ENCODE measurements at regions not wholly inside any gene's neighbourhood (a gene's known extent, or its start where the extent isn't known, plus 50 kb on each side); places are given as distances from the start of the nearest gene placed in this dataset.

DNA sequence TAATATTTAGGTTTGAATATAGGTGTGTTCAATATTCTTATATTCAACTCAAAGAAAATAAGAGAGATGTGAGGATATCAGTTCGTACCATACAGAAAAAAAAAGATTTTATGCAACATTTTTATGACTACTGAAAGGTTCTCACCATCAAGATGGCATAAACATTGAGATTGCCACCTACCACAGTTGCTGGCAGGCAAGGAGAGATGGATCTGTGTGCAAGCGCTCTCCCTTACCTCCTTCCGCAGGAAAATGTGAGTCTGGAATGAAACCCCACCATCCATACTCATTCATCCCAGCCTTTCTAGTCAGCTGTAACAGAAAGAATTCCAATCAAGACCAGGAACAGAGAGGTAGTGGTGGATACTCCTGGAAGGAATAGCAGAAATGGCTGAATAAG is 376.9 kb downstream of the PPP3CA start:
- no peak for DNase-seq (ENCODE audit: low spot score)

DNA sequence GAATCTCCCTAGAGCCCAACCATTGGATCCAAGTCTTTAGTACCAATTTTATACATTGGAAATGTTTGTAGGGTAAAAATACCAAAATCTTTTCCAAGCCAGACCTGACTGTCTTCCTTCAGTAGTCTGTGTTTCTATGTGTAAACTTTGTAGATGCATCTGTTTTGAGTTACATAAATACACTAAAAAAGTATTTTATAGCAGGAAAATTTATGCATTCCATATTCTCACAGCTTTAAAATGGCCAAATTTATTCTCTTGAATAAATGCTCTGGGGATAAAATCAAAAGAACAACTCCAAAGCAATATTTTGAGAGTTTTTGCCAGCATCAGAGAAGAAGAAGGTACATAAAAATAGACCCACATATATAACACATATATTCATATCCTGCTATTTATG is 377.4 kb downstream of the PPP3CA start:
- no peak for DNase-seq (ENCODE audit: low spot score)

DNA sequence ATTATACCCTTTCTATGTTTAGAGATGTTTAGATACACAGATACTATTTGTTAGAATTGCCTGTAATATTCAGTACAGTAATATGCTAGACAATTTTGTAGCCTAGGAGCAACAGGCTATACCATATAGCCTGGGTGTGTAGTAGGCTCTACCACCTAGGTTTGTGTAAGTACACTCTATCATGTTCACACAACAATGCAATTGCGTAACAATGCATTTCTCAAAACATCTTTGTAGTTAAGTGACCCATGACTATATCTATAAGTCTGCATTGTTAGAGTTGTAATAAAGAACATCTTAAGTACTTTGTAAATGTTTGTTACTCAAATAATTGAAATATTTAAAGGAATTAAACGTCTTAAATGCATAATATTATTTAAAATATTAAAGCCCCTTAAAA is 379.3 kb downstream of the PPP3CA start:
- no peak for DNase-seq (ENCODE audit: low spot score)

DNA sequence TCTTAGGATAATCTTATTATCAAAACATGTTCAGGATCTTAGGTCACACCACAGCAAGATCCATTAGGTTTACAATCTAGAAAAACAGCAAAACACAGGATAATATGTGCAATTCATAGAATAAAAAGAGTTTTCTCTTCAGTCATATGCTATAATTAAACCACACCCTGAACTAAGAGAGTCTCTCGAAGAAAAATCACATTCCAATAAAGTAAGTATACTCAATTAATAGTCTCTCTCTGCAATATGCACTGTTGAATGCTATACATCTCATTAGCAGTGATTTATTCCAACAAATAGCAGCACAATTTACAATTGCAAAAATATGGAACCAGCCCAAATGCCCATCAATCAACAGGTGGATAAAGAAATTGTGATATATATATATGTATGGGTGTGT is 383.7 kb downstream of the PPP3CA start:
- DNase-seq (ENCODE audit: low spot score) = no peak

DNA sequence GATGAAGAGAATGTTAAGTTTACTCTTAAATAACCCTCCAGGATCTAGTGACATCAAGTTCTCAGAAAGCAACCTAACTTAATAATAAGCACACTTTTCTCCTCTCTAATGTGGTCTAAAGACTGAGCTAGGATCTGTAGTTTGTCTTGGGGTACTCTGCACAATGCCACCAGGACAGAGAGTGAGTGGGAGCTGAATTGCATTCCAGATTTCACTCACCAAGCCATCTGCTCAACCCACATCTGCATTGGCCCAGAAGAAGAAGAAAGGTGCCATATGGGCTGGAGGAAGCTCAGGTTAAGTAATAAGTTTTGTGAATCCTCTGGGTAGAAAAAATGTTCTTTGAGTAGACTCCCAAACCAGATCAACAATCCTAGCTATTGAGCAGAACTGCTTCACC is 384.6 kb downstream of the PPP3CA start:
- no peak for DNase-seq (ENCODE audit: low spot score)

DNA sequence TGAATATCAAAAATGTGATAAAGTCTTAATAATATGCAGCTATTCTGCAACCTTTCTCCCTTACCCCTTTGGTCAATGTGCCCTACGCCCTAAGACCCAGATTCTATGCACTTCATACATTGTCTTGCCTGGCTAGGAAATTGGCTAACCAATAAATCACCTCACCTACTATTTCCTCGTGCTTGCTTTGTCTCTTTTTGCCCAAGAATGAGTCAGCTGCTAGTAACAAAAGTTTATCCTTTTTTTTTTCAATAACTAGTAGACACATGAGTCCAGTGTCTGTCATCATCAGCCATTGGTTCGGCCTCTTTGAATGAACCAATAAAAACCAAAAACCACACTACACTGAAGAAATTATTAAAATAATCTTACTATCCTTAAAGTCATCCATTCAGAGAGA is 387.1 kb downstream of the PPP3CA start:
- DNase-seq (ENCODE audit: low spot score) = no peak

DNA sequence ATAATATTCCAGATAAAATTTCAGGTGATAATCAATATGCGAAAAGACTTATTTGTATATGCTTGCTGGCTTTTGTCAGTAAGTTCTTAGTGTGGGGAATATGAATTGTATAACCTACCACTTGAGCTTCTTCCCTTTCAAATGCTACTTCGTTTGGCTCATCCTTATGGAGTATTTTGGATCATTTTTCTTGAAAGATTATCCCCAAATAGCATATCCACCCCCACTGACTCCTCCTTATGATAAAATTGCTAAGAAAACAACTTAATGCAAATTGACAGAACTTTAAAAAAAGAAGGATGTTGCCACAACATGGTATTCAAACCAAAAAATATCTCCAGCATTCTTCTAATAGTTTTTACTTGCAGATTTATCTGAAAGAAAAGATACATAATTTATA is 393.3 kb downstream of the PPP3CA start:
- DNase-seq (ENCODE audit: low spot score) = no peak

DNA sequence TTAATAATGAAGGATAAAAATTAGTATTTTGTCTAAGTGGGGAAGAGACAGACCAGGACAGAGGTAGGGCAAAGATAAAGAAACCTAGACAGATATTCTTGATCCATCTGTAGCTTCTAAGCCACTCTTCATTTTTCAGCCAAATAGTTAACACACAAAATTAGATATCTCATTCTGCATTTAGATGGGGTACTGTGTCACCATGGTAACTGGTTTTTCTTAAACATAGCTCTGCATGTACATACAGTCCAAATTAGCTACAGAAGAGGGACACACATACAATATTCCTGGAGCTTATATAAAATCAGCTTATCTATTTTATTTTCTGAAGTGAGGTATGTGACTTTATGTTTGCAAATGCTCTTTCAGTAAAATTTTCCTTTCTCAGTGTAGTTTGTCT is 393.7 kb downstream of the PPP3CA start:
- DNase-seq (ENCODE audit: low spot score) = no peak

DNA sequence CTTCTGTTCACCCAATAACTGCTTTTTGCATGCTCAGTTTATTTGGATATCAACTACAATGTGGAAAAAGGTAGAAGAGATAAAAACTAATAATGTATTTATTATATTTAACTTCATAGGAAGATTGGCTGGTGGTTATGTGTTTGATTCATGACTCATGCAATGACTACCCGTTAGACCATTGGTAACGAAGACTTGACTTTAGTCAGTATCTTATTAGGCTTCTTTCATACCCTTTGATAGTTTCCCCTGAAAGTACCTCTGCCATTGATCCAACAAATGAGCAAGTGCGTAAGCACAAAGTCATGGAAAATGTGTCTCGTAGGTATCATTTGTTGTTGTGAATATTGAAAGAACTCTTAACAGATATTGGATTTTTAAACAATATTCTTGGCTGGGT is 394.7 kb downstream of the PPP3CA start:
- no peak for DNase-seq (ENCODE audit: low spot score)

DNA sequence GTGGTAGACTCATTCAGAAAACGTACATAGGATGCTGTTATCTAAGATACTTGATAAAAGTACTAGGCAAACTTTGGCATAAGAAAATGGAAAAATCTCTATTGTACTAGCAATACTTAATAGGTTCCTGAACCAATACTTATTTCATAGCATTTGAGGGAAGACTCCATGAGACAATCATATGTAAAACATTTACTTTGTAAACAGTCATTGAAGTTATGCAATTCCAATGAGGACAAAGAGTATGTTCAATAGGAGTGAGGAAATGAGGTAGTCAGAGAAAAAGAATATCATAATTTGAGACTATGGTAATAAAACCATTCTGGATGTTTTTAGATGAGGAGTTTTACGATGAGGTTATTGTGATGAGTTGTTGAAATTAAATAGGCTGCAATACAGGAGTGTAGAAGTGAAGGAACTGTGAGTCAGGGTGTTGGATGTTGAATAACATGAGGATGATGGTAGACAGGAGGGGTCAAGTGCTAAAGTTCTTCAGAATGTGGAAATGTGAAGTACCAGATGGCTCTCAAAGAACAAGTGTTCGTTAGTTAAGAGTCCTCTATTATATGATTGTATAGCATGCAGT is 397.9 kb downstream of the PPP3CA start:
- no peak for DNase-seq (ENCODE audit: low spot score)

DNA sequence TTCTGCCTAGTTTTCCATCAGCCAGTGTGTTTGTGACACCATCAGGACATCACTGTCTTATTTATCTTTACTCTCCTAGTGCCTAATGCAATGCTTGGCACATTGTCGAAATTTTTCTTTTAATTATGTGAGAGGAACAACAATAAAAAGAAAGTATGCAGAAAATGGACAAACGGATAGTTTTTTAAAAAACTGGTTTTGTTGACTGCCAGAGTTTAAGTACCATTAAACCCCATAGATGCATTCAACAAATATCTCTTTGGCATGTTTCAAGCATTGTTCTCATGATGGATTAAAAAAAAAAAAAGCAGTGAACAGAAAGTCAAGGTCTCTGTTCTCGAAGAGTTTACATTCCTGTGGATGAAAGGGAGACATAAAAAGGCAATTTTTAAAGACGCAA is 398.4 kb downstream of the PPP3CA start:
- no peak for DNase-seq (ENCODE audit: low spot score)

DNA sequence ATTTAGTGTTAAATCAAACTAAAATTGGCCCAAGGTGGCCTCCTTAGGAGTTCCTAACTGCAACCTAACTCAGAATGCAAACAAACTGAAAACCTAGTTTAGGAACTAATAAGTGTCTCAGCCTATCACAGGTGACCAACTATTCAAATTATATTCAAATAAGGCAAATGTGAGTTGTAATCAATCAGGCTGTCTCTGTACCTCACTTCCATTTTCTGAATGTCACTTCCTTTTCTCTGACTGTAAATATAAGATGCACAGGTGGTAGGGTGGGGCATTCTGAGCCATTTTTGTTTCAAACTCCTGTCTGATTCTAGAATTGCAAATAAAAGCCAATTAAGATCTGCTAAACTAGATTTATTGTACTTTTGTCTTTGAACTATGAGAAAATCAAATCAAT is 401.5 kb downstream of the PPP3CA start:
- no peak for DNase-seq (ENCODE audit: low spot score)

DNA sequence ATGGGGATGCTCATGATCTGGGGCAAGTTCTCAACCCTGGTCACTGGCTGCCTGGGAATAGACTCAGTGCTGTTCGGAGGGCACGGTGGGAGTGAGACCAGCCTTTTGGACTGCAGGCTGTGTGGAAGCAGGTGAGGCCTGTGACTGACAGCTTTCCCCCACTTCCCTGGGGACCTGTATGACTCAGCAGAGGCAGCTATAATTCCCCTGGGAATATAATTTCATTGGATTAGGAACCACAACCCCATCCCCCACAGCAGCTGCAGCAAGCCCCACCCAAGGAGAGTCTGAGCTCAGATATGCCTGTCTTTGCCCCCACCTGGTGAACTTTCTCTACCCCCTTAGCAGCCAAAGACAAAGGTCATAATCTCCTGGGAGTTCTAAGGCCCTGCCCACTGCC is 408.6 kb downstream of the PPP3CA start:
- no peak for DNase-seq (ENCODE audit: low spot score)

DNA sequence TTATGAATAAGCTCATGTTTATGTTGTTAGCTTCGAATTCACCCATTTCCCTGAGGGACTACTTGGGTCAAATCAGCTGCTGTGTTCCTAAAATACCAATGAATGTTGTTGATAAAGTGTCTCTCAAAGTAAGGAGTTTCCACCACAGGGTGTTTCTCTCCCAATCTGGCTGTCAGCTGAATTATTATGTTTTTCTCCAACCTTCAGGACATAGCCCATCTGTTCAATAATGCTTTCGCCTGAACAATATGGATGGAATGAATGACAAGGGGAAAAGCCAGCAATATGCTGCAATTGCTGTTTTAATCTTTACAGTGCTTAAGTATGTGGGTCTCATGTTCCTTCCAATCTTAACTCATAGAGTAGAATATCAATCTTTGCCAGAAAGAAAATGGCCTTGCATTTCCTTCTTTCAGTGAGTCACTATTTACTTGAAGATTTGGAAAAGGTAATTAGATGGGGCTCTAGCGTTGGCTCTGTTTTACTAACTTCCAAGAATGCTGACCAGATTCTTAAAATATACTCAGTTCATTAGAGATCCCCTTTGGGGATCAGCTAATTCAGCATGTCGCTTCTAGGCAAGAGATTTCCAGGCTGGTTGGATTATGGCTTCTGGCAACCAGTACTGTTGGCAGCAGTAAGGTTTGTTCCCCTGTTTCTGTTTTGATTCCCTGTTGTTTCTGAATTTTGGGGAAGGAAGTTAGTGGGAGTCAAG is 410.5 kb downstream of the PPP3CA start:
- no peak for DNase-seq (ENCODE audit: low spot score)

DNA sequence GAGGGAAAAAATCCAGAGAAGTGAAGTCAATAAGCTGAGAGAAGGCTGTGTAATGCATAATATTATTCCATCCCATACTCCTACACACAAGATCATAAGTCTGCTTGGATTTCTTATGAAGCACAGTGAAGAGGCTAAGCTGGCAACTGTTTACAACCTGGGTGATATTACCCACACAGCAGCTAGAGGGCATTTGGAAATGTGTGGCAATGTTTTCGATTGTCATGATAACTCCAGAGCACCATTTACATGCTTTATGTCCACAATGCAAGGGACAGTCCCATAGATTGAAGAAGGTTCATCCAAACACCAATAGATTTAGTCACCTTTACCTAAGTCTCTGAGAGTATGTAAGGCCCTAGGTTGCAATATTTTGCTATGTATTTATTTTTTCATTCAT is 412.2 kb downstream of the PPP3CA start:
- DNase-seq (ENCODE audit: low spot score) = no peak

DNA sequence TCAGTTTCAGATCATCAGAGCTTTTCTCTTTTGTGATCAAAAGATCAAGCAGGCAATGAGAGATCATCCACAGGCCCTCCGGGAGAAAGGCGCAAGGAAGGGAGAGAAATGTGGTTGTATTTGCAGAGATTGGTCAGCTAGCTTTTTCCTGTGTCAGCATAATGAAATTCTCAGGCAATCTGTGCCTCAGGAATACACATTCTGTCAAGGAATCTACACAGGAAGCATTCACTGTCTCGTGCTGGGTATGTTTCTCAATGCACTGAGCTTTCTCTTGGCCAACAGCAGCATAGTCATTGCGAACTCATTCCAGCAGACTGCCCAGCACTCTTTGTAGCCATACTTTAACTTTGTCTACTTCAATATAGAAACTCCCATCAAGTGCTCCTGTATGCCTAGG is 413.7 kb downstream of the PPP3CA start:
- DNase-seq (ENCODE audit: low spot score) = peak; percentile 6

DNA sequence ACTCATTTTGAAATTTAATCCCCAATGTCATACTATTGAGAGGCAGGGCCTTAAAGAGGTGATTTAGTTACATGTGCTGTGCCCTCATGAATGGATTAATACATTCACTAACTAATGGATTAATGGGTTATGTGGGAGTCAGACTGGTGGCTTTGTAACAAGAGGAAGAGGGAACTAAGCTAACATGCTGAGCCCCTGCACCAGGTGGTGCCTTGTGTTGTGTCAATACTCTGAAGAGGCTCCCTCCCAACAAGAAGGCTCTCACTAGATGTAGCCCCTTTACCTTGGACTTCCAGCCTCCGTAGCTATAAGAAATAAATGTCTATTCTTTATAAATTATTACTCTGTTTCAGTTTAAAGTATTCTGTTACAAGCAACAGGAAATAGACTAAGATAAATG is 411.9 kb upstream of the EMCN start:
- DNase-seq (ENCODE audit: low spot score) = no peak

DNA sequence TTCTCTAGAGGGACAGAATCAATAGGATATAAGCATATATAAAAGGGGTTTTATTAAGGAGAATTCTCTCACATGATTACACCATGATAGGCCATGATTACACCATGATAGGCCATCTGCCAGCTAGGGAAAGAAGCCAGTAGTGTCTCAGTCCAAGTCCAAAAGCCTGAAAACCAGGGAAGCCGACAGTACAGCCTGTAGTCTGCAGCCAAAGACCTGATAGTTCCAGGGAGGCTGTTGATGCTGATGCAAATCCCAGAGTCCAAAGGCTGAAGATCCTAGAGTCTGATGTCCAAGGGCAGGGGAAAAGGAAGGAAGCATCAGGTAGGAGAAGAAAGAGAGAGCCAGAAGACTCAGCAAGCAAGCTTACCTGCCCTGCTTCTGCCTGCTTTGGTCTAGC is 411.3 kb upstream of the EMCN start:
- no peak for DNase-seq (ENCODE audit: low spot score)

DNA sequence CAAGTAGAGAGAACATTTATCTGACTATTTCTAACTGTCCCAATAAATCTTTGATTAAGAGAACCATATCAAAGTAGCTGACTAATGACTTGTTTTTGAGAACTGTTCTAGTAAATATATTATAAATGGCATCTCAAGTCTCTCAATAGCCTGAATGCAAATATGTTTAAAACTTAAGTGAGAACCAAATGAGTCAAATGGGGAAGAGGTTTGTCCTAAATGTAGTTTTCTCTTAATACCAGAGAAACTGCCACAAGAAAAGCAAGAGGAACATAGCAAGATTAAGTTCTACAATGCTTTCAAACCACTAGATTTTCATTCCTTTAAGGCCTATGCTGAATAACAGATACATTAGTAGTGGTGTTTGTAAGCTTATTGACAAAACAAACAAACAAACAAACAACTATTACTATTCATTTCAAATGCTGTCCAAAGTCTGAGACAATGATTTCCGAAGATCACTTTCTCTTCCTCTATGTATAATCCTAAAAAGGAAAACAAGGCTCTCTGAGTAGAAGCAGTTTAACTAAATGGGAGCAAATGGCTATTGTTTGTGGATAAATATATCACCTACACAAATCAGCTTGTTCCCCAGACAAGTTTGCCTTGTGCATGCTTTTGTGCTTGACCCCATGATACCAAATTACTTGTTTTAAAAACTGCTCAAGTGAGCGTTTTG is 408.4 kb upstream of the EMCN start:
- no peak for DNase-seq (ENCODE audit: low spot score)

DNA sequence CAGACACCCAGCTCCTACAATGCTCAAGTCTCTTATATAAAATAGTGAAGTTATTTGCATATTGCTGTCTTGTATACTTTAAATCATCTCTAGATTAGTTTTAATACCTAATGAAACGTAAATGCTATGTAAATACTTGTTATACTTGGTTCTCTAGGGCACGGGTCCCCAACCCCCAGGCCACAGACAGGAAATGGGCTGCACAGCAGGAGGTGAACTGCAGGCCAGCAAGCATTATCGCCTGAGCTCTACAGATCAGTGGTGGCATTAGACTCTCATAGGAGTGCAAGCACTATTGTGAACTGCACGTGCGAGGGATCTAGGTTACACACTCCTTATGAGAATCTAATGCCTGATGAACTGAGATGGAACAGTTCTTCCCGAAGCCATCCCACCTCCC is 395.9 kb upstream of the EMCN start:
- DNase-seq (ENCODE audit: low spot score) = no peak

DNA sequence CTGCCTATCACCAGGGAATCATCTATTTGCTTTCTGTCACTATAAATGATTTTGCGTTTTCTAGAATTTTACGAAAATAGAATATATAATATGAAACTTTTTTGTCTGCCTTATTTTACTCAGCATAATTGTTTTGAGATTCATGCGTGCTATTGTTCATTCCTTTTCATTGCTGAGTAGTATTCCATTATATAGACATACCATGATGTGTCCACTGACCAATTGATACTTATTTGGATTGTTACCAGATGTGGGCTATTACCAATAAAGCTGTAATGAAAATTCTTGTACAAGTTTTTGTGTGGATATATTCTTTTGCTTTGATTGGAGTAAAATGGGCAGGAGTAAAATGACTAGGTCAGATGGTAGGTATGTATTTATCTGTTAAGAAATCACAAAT is 390.7 kb upstream of the EMCN start:
- DNase-seq (ENCODE audit: low spot score) = no peak

DNA sequence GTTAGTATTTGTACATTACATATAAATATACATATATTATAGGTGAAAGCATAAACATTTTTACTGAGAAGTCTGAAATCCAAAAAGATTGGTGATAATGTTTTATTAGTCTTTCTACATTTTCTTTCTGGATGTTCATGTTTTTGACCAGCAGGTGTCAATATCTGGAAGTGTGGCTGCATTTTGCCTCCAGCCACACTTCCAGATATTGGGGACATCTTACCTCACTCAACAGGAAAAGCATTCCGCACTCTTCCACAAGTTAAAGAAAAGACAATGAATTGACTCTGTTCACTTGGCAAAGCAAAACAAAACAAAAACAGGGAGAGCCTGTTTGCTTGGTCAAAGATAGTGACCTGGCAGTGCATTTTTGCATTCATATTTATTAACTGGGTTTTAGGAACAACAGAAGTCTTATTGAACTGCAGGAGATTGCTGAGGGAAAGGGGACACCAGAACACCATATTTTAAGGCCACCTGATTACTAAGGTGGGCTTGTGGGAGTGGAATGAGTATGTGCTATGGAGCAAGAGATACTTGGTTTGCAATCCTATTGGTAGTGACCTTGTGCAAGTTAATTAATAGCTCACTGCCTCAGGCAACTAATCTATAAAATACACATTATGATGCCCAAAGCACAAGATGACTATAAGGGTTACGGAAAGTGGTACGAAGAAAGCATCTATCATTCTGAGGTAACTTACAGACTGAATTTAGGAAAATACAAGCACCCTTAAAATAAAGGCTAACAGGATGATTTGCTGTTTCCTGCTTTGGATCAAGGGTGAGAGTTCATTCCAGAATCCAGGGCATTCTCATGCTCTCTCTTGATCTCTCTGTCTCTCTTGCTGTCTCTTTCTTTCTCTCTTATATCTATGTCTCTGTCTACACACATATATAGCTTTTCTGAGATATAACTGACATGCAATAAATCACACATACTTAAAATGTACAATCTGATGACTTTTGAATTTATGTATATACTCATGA is 389.9 kb upstream of the EMCN start:
- DNase-seq (ENCODE audit: low spot score) = no peak

DNA sequence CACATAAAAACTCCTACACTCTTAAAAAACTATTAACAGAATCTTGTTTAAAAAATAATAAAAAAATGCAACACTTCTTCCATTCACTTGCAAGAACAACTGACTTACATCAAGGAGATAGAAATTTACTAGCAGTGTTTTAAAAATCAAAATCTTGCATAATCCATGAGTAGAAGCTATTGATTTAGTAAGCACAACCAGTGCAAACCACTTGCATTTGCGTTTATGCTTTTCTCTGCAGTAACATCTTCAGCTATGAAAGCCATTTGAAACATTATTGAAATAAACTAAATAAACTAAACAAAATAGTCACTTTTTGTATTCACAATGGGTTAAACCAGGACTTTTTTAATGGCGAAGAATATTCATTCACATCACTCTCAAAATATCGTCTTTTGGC is 389.2 kb upstream of the EMCN start:
- no peak for DNase-seq (ENCODE audit: low spot score)
